IMR-90 (cell line): ENCODE measurements at regions not wholly inside any gene's neighbourhood (a gene's known extent, or its start where the extent isn't known, plus 50 kb on each side); places are given as distances from the start of the nearest gene placed in this dataset.

Source experiments
- BHLHE40 ChIP-seq: fragments of 150-350 bp; IDR thresholded peaks from 2 replicates; pipeline ENCODE4 v1.6.1; 2016; ENCODE audit warnings: mild to moderate bottlenecking, low read depth, low read length
- CHD1 ChIP-seq: IDR thresholded peaks from 2 replicates; pipeline ENCODE4 v1.6.1; 2012; ENCODE audit warnings: low read depth, low read length, improper control_type of control experiment
- FOS ChIP-seq: fragments of 150-350 bp; IDR thresholded peaks from 2 replicates; pipeline ENCODE4 v1.6.1; 2016; ENCODE audit warnings: low read depth, low read length
- MAFK ChIP-seq: IDR thresholded peaks from 2 replicates; pipeline ENCODE4 v1.6.1; 2012; ENCODE audit warnings: low read depth, low read length, improper control_type of control experiment
- MAZ ChIP-seq: IDR thresholded peaks from 2 replicates; pipeline ENCODE4 v1.6.1; 2012; ENCODE audit warnings: low read depth, mild to moderate bottlenecking, low read length, improper control_type of control experiment, moderate library complexity, borderline replicate concordance
- MXI1 ChIP-seq: IDR thresholded peaks from 2 replicates; pipeline ENCODE4 v1.6.1; 2012; ENCODE audit warnings: low read depth, mild to moderate bottlenecking, low read length, moderate library complexity, borderline replicate concordance
- POLR2A ChIP-seq: IDR thresholded peaks from 2 replicates; pipeline ENCODE4 v1.6.1; 2012; ENCODE audit warnings: mild to moderate bottlenecking, low read depth, low read length
- RAD21 ChIP-seq: IDR thresholded peaks from 2 replicates; pipeline ENCODE4 v1.6.1; 2012; ENCODE audit warnings: low read length, improper control_type of control experiment
- RCOR1 ChIP-seq: IDR thresholded peaks from 2 replicates; pipeline ENCODE4 v1.6.1; 2012; ENCODE audit warnings: mild to moderate bottlenecking, low read length, improper control_type of control experiment; ENCODE audit not compliant: insufficient replicate concordance
- RFX5 ChIP-seq: IDR thresholded peaks from 2 replicates; pipeline ENCODE4 v1.8.0; 2012; ENCODE audit warnings: low read depth, mild to moderate bottlenecking, low read length, moderate library complexity
- TF ChIP-seq, protein P1 (sequence below): conservative IDR thresholded peaks from 2 replicates; pipeline ENCODE4 v1.5.1; 2012; ENCODE audit warnings: mild to moderate bottlenecking, low read depth, low read length, improper control_type of control experiment
- TF ChIP-seq, protein P2 (sequence below): fragments of 150-350 bp; IDR thresholded peaks from 2 replicates; pipeline ENCODE4 v1.6.1; 2016; ENCODE audit warnings: low read depth, mild to moderate bottlenecking, low read length, moderate library complexity, borderline replicate concordance
- TF ChIP-seq, protein P3 (sequence below): fragments of 150-350 bp; IDR thresholded peaks from 2 replicates; pipeline ENCODE4 v1.6.1; 2017; ENCODE audit warnings: mild to moderate bottlenecking, antibody characterized with exemption, low read length, low read depth

DNA sequence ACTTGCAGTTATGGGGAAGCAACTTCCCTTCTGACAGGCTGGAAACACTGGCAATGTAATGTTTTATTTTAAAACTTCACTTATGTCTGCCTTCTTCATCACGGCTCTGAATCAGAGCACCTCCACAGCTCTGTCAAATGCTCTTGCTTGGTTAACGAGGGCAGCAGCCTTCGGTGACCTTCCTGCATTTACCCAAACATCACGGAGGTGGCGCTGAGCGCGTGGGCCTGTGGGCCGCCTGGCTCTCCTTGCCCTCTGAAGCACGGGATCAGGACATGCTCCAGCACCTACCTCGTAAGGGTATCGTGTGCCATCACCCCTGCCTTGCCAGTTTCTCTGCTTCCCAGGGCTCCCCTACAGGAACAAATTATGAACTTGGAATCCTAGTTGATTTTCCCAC is 310.0 kb downstream of the TEX29 start:
- TF ChIP-seq, protein P1, sequence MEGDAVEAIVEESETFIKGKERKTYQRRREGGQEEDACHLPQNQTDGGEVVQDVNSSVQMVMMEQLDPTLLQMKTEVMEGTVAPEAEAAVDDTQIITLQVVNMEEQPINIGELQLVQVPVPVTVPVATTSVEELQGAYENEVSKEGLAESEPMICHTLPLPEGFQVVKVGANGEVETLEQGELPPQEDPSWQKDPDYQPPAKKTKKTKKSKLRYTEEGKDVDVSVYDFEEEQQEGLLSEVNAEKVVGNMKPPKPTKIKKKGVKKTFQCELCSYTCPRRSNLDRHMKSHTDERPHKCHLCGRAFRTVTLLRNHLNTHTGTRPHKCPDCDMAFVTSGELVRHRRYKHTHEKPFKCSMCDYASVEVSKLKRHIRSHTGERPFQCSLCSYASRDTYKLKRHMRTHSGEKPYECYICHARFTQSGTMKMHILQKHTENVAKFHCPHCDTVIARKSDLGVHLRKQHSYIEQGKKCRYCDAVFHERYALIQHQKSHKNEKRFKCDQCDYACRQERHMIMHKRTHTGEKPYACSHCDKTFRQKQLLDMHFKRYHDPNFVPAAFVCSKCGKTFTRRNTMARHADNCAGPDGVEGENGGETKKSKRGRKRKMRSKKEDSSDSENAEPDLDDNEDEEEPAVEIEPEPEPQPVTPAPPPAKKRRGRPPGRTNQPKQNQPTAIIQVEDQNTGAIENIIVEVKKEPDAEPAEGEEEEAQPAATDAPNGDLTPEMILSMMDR = no peak
- no peak for TF ChIP-seq POLR2A
- TF ChIP-seq, protein P2, sequence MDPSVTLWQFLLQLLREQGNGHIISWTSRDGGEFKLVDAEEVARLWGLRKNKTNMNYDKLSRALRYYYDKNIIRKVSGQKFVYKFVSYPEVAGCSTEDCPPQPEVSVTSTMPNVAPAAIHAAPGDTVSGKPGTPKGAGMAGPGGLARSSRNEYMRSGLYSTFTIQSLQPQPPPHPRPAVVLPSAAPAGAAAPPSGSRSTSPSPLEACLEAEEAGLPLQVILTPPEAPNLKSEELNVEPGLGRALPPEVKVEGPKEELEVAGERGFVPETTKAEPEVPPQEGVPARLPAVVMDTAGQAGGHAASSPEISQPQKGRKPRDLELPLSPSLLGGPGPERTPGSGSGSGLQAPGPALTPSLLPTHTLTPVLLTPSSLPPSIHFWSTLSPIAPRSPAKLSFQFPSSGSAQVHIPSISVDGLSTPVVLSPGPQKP = no peak
- no peak for TF ChIP-seq MAFK
- TF ChIP-seq CHD1 = no peak
- no peak for TF ChIP-seq BHLHE40
- TF ChIP-seq, protein P3, sequence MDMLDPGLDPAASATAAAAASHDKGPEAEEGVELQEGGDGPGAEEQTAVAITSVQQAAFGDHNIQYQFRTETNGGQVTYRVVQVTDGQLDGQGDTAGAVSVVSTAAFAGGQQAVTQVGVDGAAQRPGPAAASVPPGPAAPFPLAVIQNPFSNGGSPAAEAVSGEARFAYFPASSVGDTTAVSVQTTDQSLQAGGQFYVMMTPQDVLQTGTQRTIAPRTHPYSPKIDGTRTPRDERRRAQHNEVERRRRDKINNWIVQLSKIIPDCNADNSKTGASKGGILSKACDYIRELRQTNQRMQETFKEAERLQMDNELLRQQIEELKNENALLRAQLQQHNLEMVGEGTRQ = no peak
- no peak for TF ChIP-seq MXI1
- no peak for TF ChIP-seq MAZ
- TF ChIP-seq RAD21 = no peak
- TF ChIP-seq RFX5 = no peak
- no peak for TF ChIP-seq RCOR1
- no peak for TF ChIP-seq FOS
